Retinal pigment epithelial cell (primary cell): ENCODE measurements at regions not wholly inside any gene's neighbourhood (a gene's known extent, or its start where the extent isn't known, plus 50 kb on each side); places are given as distances from the start of the nearest gene placed in this dataset.

Experiments used
- DNase-seq: peaks from one replicate; pipeline ENCODE4 v3.0.0-alpha.2; 2010; ENCODE audit warnings: low read depth
- H3K4me3 ChIP-seq: 2 replicates; pipeline ENCODE4 v1.5.1; 2011; ENCODE audit warnings: mild to moderate bottlenecking, low read length, control low read depth, moderate library complexity
- CTCF ChIP-seq: conservative IDR thresholded peaks from 2 replicates; pipeline ENCODE4 v1.5.1; 2011; ENCODE audit warnings: low read depth, low read length, control low read depth, inconsistent platforms

GRCh38 chr3:161444694-161445077, 51.9 kb upstream of the OTOL1 start:
- no peak for DNase-seq
- TF ChIP-seq CTCF = no peak
- H3K4me3 ChIP-seq = no peak overlapping the region

GRCh38 chr3:161443921-161444693, 52.5 kb upstream of the OTOL1 start:
- no peak for TF ChIP-seq CTCF
- DNase-seq = no peak
- no peak overlapping the region for H3K4me3 ChIP-seq

GRCh38 chr3:161430307-161430706, 59.0 kb upstream of the SPTSSB start:
- DNase-seq = no peak
- no peak for TF ChIP-seq CTCF
- H3K4me3 ChIP-seq = no peak overlapping the region

- no peak for TF ChIP-seq CTCF
- DNase-seq = no peak
- H3K4me3 ChIP-seq = no peak overlapping the region
Measured at GRCh38 chr3:161427347-161427746, 56.0 kb upstream of the SPTSSB start.

- TF ChIP-seq CTCF = no peak
- DNase-seq = no peak
- no peak overlapping the region for H3K4me3 ChIP-seq
Measured at GRCh38 chr3:161426758-161427157, 55.4 kb upstream of the SPTSSB start.

- no peak overlapping the region for H3K4me3 ChIP-seq
- no peak for DNase-seq
- peak; percentile 48 for TF ChIP-seq CTCF
Measured at GRCh38 chr3:161423911-161424522, 52.7 kb upstream of the SPTSSB start.

GRCh38 chr3:161422171-161422700, 50.9 kb upstream of the SPTSSB start:
- TF ChIP-seq CTCF = no peak
- H3K4me3 ChIP-seq = no peak overlapping the region
- DNase-seq = no peak
